ENCODE measurements at regions not wholly inside any gene's neighbourhood (a gene's known extent, or its start where the extent isn't known, plus 50 kb on each side); places are given as distances from the start of the nearest gene placed in this dataset.
"Not testable (repeated sequence)": the region's sequence is repeated elsewhere in the genome, so short reads cannot be mapped to it uniquely, and the experiment has no call there.

- intact Hi-C loops (cut with DNase I), result no loop called here
- H3K27me3 ChIP-seq, result peaks cover 3% of the 10 kb centered on the region
- no peak overlapping the region for H3K27ac ChIP-seq
- no peaks in the 10 kb centered on the region for H3K9me3 ChIP-seq
- no peak for TF ChIP-seq CTCF (IDR thresholded peaks at IDR 0.05)
- H3K36me3 ChIP-seq, result no peaks in the 10 kb centered on the region
- no peak overlapping the region for H3K4me3 ChIP-seq
- no peak for DNase-seq
- H3K4me1 ChIP-seq, result no peaks in the 10 kb centered on the region
- no peak overlapping the region for H3K9ac ChIP-seq (ENCODE audit: low read depth in 2 of 2, low read length in 2 of 2)
Observed at GRCh38 chrX:40530509-40530908, 50.3 kb upstream of the ATP6AP2 start.

- H3K9ac ChIP-seq (ENCODE audit: low read depth in 2 of 2, low read length in 2 of 2), result no peak overlapping the region
- intact Hi-C loops (cut with DNase I), result no loop called here
- no peaks in the 10 kb centered on the region for H3K4me1 ChIP-seq
- H3K4me3 ChIP-seq, result no peak overlapping the region
- DNase-seq, result no peak
- H3K36me3 ChIP-seq, result no peaks in the 10 kb centered on the region
- peaks cover 3% of the 10 kb centered on the region for H3K27me3 ChIP-seq
- no peak overlapping the region for H3K27ac ChIP-seq
- no peaks in the 10 kb centered on the region for H3K9me3 ChIP-seq
- no peak for TF ChIP-seq CTCF (IDR thresholded peaks at IDR 0.05)
Observed at GRCh38 chrX:40527543-40527942, 53.2 kb upstream of the ATP6AP2 start.

GRCh38 chrX:40526412-40526811, 54.4 kb upstream of the ATP6AP2 start:
- Histone ChIP-seq H3K4me3 (no peak overlapping the region), H3K4me1 (no peaks in the 10 kb centered on the region), H3K9me3 (no peaks in the 10 kb centered on the region), H3K36me3 (no peaks in the 10 kb centered on the region), H3K27ac (no peak overlapping the region), H3K9ac (ENCODE audit: low read depth in 2 of 2, low read length in 2 of 2) (no peak overlapping the region), H3K27me3 (peaks cover 3% of the 10 kb centered on the region)
- TF ChIP-seq CTCF (IDR thresholded peaks at IDR 0.05), result no peak
- intact Hi-C loops (cut with DNase I), result no loop called here
- no peak for DNase-seq

- H3K36me3 ChIP-seq; DNase-seq; H3K4me1 ChIP-seq; intact Hi-C loops (cut with DNase I); H3K27ac ChIP-seq; H3K9ac ChIP-seq (ENCODE audit: low read depth in 2 of 2, low read length in 2 of 2); H3K9me3 ChIP-seq; H3K27me3 ChIP-seq; H3K4me3 ChIP-seq: not testable (repeated sequence)
Observed at GRCh38 chrX:40525901-40526300, 54.9 kb upstream of the ATP6AP2 start.

- DNase-seq, result no peak
- Histone ChIP-seq H3K9ac (ENCODE audit: low read depth in 2 of 2, low read length in 2 of 2) (no peak overlapping the region), H3K4me3 (no peak overlapping the region), H3K4me1 (no peaks in the 10 kb centered on the region), H3K9me3 (no peaks in the 10 kb centered on the region), H3K27ac (no peak overlapping the region), H3K36me3 (no peaks in the 10 kb centered on the region), H3K27me3 (peaks cover 3% of the 10 kb centered on the region)
- intact Hi-C loops (cut with DNase I), result no loop called here
- TF ChIP-seq CTCF (IDR thresholded peaks at IDR 0.05), result no peak
Observed at GRCh38 chrX:40524423-40524822, 56.3 kb upstream of the ATP6AP2 start.

GRCh38 chrX:40523852-40524251, 56.9 kb upstream of the ATP6AP2 start:
- H3K27ac ChIP-seq, result no peak overlapping the region
- no peak for TF ChIP-seq CTCF (IDR thresholded peaks at IDR 0.05)
- no peaks in the 10 kb centered on the region for H3K36me3 ChIP-seq
- H3K4me1 ChIP-seq, result no peaks in the 10 kb centered on the region
- DNase-seq, result no peak
- H3K9ac ChIP-seq (ENCODE audit: low read depth in 2 of 2, low read length in 2 of 2), result no peak overlapping the region
- H3K27me3 ChIP-seq, result peaks cover 3% of the 10 kb centered on the region
- intact Hi-C loops (cut with DNase I), result no loop called here
- no peaks in the 10 kb centered on the region for H3K9me3 ChIP-seq
- no peak overlapping the region for H3K4me3 ChIP-seq
